Activated CD4-positive, alpha-beta T cell treated with anti-CD3 and anti-CD28 coated beads, Interleukin-2, Interleukin-4, amounts not matched to agents 100 ng/mL and 50 ng/mL, durations not matched to agents 16 hours and 8 hours (primary cell): ENCODE measurements at regions not wholly inside any gene's neighbourhood (a gene's known extent, or its start where the extent isn't known, plus 50 kb on each side); places are given as distances from the start of the nearest gene placed in this dataset.

Source experiments
- DNase-seq: peaks from one replicate; pipeline ENCODE4 v3.0.0-alpha.2; 2020; ENCODE audit warnings: low spot score

DNA sequence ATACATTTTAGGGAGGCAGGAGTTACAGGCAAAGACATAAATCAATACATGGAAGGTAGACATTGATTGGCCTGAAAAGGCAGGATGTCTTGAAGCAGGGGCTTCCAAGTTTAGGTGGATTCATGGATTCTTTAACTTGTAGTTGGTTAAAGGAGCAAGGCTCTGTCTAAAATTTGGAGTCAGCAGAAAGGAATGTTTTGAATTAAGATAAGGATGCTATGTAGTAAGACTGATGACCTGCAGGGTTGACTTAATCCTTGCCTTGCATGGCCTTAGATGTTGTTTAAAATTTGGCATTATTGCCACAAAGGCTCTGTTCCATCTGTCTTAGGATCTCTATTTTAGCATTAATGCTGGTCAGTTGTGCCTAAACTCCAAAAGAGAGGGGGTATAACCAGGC, 171.3 kb downstream of the C5orf15 start:
- DNase-seq, result no peak

DNA sequence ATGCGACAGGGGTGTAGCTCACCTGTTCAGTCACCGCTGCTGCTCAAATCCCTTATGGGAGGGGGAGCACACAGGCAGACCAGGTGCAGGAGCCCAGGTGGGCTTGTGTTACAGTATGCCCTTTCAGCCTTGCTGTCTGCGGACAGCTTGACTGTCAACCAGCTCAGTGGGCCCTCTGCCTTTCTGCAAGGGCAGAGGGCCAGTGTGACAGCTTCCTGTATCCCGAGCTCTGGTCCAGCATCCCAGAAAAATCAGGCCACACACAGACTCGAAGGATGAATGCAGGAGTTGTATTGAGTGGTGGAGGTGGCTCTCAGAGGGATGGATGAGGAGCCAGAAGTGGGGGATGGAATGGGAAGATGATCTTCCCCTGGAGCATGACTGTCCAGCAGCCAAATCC, 172.2 kb downstream of the C5orf15 start:
- DNase-seq, result no peak

DNA sequence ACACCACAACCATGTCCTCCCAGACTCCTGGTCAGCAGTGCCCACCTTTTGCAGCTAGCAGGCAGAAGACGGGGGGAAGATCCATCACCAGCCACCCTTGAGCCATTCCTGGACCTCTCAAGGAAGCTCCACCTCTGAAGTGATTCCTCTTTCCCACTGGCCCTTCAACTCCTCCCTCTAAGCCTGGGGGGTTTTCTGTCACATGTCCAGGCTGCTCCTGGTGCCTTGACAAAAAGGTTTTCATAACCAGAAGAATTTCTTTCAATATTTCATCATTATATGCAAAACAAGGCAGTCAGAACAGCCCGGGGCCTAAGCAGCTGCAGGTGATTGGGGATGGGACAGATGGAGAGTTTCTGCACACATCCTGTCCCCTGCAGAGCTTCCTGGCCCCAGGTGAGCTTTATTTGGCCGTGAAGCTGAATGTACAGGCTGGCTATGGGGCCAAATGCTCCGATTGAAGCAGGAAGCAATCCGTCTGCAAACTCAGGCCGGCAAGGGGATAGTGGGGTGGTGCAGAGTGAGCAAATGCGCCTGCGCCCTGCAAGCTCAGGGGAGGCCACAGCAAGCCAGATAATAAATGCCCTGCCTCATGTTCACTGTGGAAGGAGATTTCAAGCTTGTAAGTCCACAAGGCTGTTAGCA, 173.5 kb downstream of the C5orf15 start:
- DNase-seq, result no peak

DNA sequence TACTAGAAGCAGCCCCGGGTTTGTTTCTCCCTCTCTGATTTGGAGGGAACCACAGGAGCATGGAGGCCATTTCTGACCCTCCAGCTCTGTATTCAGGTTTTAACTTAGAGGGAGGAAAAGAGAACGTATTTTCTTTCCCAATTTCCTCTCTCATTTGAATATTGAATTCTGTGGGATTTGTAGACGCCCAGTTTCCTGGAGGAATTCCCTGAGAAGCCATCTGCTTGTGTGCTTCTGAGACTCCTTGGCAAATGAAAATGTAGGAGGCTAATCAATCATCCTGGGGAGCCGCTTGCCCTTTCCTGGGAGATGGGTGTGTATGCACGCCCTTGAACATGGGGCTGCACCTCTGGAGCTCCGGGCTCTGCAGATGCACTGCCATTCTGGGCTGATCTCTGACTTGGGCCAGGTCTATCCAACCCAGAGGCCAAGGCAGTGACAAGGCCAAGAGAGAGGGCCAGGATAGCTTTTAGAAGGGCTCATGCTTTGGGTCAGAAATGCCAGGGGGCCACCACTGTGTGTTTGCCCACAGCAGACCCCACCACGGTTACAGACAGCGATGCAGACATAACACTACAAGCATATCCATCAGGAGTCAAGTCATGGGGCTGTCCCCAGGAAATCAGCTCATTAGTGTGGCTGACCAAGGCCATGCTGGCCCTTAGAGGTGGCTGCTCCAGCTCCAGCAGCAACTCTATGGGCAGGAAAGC, 174.5 kb downstream of the C5orf15 start:
- DNase-seq, result no peak

DNA sequence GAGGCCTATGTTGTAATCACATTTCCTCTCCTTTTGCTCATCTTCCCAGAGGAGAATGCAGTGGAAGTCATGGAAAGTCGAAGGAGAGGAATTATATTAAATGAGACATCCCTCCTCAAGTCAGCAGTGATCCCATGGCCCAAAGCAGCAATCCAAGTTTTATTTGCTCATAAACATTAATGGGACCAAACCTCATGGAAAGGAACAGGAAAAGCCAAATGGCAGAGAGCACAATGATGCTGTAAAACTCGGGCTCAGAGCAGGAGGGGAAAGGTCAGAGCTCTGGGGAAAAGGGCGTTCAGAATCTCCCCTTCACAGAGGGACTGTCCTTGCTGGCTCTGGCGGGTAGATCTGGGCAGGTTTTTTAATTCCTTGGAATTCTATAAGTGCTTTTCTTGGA, 175.8 kb downstream of the C5orf15 start:
- no peak for DNase-seq

DNA sequence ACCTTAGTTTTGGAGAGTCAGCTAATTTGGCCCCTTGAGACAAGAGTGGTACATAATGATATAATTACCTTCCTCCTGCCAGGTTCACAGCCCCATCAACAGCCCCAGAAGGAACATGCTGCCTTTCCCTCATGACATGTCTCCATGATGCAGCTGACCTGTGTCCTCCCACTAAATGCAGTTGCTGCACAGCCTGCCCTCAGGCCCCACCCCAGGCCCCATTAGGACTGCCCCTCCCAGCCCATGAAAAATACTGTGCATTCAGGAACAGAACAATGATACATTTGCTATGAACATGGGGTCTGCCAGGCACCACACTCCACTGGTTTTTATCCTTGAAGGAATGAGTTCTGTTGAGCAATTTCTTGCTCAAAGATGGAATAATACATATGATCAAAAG, 176.4 kb downstream of the C5orf15 start:
- DNase-seq, result no peak

DNA sequence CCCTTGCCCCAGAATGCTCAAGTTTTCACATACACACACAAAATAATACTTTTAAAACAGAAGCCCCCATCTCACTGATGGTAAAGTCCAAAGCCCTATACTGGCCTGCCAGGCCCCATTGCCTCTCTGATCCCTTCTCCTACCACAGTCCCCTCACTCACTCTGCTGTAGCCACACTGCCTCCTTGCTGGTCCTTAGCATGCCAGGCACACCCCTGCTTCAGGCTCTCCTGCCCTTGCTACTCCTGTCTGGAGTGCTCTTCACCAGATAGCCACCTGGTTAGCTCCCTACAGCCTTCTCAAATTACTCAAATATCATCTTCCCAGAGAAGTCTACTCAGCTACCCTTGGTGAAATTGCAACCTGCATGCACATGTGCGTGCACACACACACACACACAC, 177.5 kb downstream of the C5orf15 start:
- no peak for DNase-seq

DNA sequence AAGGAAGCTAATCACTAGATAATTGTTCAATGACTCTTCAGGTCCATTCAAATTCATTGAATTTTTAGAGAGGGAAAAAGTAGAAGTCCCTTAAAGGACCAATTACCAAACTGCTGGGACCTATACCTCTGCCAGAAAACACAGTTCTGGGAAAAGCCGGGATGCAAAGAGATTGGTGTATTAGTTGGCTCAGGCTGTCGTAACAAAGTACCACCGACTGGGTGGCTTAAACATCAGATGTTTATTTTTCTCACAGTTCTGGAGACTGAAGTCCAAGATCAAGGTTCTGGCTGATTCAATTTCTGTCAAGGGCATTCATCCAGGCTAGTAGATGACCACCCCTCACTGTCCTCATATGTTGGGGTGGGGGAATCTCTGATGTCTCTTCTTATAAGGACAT, 177.1 kb upstream of the FSTL4 start:
- DNase-seq, result no peak

DNA sequence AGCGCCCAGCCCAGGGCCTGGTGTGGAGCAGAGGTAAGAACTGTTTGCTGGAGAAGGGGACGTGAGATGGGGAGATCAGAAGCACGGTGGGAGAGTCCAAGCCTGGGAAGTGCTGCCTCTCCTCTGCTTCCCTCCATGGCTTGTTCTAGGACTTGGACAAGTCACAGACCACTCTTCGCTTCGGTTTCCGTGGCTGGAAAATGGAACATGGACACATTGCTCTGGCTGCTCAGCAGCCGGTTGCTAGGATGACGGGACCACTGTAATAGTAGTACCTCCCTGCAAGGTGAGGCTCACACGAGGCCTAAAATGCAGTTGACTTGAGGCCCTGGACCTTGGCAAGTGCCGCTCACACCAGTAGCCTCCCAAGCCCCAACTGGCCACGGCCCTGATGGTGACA, 175.8 kb upstream of the FSTL4 start:
- DNase-seq, result no peak

DNA sequence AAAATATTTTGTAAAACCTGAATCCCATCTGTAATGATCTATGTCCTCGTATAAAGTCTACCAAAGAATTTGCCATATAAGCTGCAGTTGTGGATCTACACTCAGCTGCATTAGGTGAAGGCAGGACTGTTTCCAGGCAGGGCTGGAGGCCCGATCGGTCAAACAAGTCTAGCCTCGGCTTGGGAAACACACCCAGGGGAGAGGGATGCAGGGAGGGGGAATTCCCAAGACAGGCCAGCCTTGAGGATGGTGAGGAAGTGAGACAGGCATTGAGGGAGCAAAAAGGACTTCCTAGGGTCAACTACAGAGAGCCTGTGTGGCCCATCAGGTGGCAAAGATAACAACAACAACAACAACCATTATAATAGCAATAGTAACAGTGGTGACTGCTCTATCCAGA, 174.1 kb upstream of the FSTL4 start:
- no peak for DNase-seq

DNA sequence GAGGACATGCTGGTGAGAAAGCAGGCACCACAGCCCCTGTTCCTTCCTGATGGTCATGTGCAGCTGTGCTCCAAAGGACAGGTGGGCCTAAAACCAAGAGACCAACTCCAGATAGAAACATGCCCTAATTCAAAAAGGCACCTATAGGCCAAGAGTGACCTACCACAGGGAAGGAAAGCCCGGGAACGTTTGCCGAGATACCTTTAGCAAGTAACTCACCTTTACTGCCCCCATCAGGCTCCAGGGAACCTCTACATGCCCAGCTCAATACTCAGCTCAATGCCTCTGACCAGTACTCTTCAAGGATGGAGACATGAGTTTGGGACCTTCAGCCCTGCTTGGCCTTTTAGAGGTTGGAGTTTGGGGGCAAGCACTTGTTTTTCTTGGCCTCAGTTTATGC, 172.8 kb upstream of the FSTL4 start:
- no peak for DNase-seq

DNA sequence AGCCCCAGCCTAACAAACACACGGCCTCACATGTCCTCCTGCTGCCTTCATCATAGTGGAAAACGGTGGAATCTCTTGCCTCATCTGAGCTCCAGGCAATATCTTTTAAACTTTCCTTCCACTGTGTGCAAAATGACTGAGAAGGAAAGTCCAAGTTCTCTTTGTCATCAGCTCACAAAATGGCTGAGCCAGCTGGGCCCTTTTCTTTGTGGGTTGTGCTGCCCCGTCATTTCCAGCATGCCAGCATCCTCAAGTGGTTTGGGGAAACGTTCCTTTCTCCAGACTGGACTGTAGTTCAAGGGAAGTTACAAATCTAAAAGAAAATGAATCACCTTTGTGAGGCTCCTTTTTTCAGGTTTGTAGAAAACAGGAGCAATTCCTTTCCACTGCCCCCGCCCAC, 171.1 kb upstream of the FSTL4 start:
- no peak for DNase-seq

DNA sequence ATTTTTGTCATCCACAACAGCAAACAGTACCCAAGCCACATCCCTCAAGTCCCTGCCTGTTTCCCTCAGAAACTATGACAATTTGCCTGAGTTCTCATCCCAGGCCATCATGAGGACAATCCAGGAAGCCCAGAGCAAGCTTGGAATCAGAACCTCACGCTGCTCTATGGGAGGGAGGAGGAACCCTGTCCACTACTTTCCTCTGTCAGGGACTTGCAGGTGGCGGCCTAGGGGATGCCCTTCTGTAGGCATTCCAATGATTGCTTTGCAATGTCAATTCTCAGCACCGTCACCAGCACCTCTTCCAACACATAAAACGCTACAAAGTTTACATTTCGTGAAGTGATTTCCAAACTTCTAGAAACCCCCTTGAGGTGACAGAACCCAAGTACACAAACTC, 170.4 kb upstream of the FSTL4 start:
- no peak for DNase-seq

DNA sequence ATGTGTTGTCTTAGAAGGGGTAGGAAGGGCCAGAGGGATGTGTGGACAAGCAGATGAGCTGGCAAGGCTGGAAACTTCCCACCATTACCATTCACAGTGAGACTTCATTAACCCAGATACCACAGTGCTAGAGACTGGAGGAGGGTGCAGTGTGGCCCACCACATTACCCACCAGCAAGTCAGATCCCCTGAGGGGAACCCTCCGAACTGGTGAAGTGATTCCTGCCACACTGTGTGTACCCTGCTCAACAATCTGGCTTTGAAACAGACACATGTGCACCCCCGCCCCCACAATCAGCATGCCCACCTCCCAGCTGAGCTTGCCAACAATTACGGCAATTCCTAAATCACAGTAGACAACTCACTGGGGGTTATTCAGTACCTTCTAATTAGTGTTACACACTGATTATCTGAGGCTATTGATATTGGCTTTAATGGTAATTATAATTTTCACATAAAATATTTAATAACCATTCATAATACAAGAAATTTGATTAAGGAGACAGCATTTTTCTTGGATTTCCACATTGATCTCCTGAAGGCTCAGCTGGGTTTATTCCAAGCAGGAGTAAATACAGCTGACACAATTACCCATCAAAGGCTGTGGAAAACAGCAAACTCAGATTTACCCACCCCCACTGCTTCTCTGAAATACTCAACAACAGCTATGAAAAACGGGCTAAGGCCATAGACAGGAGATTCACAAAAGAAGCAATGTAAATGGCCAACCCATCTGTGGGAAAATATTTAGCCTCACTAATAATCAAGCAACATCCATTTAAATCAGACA, 169.3 kb upstream of the FSTL4 start:
- DNase-seq, result no peak

DNA sequence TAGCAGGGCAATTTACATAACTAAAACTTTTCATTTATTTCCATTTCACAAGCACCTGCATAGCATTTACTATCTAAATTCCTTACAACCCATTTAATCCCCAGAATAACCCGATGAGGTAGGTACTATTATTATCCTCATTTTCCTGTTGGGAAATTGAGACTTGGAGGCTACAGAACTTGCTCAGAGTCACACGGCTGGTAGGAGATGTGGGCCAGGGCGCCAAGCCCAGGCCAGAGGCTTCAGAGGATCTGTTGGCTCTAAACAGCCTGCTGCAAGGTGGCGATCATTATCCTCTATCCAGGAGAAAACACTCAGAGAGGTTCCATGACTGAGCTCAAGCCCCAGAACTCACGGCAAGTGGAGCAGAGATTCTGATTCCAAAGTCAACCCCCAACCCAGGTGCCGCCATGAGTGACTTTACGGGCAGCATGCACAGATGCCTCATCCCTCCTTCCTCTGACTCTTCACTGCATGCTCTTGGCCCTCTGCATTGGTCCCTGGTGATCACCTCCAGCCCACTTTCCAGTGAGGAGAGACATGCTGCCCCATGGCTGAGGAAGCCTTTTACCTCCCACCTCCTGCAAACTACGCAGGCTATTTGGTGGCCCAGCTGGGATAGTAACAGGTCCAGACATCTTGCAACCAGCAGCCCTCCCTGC, 168.4 kb upstream of the FSTL4 start:
- no peak for DNase-seq

DNA sequence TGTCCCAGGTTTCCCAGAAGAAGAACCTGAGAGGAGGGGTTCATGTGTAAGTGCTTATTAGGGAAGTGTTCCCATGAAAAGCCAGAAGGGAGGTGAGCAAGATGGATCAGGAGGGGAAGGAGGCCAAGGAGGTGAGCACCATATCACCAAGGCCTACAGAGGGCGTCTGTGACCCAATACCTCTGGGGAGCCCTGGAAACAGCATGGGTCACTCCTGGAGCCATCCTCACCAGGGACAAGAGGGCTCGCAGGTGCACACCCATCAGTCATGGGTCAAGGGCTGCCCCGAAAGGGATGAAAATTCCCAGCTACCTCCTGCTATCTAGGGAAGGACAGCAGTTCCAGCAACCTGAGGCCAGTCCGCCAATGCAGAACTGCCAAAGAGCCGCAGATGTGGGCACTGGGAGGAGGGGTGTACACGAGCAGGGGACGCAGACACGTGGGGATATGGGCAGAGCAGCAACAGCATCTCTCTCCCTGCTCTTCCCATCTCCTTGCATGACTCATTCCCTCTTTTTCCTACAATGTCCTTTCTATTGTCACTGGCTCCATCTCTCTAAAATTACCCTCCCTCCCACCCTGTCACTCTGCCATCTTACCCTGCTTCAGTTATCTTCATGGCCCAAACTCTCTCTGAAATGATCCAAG, 167.6 kb upstream of the FSTL4 start:
- no peak for DNase-seq

DNA sequence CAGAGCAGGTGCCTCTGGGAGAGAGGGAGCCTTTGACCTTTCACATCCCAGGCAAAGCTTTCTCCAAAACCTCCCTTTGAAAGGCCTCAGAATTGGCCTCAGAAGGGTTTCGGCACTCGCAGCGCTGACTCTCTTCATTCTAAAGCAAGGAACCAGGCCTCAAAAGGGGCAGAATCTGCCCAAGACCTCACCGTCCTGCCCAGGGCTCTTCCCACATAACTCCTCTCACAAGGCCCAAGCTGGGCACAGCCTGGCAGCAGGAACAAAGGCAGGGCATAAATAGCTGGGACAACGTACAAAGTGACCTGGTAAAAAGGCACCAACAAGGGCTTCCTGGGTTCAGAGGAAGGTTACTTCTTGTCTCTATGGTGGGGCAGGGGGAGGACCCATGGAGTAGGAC, 166.3 kb upstream of the FSTL4 start:
- DNase-seq, result no peak

DNA sequence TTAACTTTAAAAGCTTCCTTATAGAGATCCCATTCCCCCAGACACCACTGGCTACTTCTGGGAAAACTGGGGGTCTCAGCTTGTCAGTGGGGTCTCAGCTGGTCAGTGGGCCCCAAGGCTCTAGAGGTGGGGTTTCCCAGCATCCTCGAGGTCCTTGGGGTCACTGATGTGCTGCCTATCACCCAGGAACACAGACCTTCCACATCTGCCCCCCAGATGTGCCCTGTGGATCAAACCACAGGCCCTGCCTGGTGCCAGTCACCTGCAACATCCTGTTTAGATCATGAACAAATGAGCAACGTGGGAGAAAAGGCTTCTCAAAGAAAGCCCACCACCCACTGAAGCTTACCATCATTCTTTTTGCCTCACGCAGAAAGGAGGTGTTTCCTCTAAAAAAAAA, 165.6 kb upstream of the FSTL4 start:
- DNase-seq, result no peak

DNA sequence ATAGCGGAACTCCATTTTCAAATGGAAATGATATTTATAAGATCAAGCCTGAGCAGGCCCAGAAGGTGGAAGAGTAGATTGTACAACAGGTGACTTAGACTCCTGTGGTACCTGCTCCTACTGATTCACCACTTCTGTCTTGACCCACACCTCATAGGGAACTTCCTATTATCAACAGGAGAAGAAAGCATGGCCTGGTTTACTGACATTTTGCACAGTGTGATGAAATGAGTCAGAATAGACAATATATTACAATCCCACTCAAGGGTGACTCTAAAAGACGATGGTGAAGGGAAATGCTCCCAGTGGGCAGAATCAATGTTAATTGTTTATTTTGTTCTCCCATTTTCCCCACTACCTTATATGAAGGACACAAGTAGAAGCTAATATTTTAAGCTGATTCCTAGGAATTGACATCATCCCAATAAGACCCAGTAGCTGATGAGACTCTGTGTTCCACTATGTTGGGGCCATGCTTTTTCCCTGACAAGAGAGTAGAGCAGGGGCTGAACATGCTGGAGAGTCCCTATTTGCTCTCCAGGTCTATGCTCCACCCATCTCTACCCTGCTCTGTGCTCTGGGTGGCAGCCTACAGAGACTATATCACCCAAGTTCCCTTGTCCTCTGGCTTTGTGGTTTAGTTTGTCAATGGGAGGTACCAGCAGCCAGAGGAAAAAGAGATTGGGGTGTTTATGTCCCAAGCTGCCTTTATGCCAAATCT, 163.4 kb upstream of the FSTL4 start:
- no peak for DNase-seq

DNA sequence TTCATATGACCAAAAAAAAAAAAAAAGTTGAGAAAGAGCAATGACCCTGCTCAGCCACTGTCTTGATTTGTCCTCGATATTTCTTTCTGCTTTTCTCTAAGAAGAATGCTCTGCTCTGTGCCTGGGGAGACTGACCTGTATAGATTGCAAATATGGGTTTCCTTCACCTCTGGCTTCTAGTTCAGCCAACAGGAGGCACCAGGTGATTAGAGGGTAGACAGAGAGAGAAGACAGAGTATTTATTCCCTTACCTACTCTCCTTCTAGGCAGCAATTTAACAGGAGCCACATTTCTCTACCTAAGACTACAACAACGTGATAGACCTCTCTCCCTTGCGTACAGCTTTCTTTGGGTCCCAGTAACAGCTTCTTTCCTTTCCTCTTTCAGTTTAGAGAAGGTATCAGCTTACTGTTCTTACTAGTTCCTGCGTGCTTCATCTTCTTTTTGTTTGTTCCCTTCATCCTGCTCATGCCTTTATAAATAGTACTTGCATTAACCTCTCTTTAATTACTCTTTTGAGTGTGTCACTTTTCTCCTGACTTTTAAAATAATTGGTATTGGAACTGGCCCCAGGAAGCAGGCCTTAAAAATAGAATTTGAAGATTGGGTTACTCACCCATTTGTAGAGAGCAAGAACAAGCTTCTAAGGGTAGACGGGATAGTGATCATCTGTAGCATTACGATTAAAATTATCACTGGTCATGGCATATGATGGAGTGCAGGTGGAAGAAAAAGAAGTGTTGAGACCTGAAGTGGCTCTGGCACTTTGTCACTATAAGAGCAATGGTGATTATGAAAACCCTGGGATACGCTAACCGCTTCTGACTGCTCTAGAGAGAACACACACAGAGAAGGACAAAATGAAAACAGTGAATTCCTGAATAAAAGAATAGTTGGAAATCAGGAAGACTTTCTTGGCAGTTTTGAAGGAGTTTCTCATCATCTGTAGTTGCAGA, 161.2 kb upstream of the FSTL4 start:
- no peak for DNase-seq

DNA sequence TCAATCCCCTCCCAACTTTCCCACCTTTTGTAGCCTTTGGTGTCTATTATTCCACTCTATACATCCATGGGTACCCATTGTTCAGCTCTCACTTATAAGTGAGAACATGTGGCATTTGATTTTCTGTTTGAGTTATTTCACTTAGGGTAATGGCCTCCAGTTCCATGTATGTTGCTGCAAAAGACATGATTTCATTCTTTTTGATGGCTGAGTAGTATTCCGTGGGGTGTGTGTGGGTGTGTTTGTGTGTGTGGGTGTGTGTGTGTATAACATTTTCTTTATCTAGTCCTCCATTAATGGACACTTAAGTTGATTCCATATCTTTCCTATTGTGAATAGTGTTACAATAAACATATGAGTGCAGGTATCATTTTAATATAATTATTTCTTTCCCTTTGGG, 157.5 kb upstream of the FSTL4 start:
- DNase-seq, result no peak
